ENCODE measurements at regions not wholly inside any gene's neighbourhood (a gene's known extent, or its start where the extent isn't known, plus 50 kb on each side); places are given as distances from the start of the nearest gene placed in this dataset.

GRCh38 chr13:90352763-90353162 lies 994.7 kb upstream of the MIR17HG start:
- DNase-seq (ENCODE audit: low spot score), result no peak
- no peak for TF ChIP-seq CTCF (IDR thresholded peaks at IDR 0.05; ENCODE audit: extremely low read depth, missing control alignments)

GRCh38 chr13:90355162-90355751 lies 992.2 kb upstream of the MIR17HG start:
- no peak for TF ChIP-seq CTCF (IDR thresholded peaks at IDR 0.05; ENCODE audit: extremely low read depth, missing control alignments)
- no peak for DNase-seq (ENCODE audit: low spot score)

- DNase-seq (ENCODE audit: low spot score), result no peak
Observed at GRCh38 chr13:90360785-90361184, 986.7 kb upstream of the MIR17HG start.

GRCh38 chr13:90362707-90363106 lies 984.8 kb upstream of the MIR17HG start:
- TF ChIP-seq CTCF (IDR thresholded peaks at IDR 0.05; ENCODE audit: extremely low read depth, missing control alignments), result no peak
- no peak for DNase-seq (ENCODE audit: low spot score)

More at GRCh38 chr13:90360785-90361184, 986.7 kb upstream of the MIR17HG start:
- TF ChIP-seq CTCF (IDR thresholded peaks at IDR 0.05; ENCODE audit: extremely low read depth, missing control alignments), result no peak

- TF ChIP-seq CTCF (IDR thresholded peaks at IDR 0.05; ENCODE audit: extremely low read depth, missing control alignments), result no peak
- DNase-seq (ENCODE audit: low spot score), result no peak
Observed at GRCh38 chr13:90365130-90365529, 982.4 kb upstream of the MIR17HG start.

GRCh38 chr13:90374168-90374567 lies 973.3 kb upstream of the MIR17HG start:
- DNase-seq (ENCODE audit: low spot score), result no peak
- TF ChIP-seq CTCF (IDR thresholded peaks at IDR 0.05; ENCODE audit: extremely low read depth, missing control alignments), result no peak

GRCh38 chr13:90375851-90376250 lies 971.6 kb upstream of the MIR17HG start:
- DNase-seq (ENCODE audit: low spot score), result no peak
- no peak for TF ChIP-seq CTCF (IDR thresholded peaks at IDR 0.05; ENCODE audit: extremely low read depth, missing control alignments)
